ENCODE measurements at regions not wholly inside any gene's neighbourhood (a gene's known extent, or its start where the extent isn't known, plus 50 kb on each side); places are given as distances from the start of the nearest gene placed in this dataset.

- POLR2A ChIA-PET = no interaction called here
- FAIRE-seq = no peak
- no peak for ATAC-seq
Measured at GRCh38 chr10:29372920-29373319, 84.0 kb downstream of the LYZL1 start.

GRCh38 chr10:29374162-29374561 lies 85.3 kb downstream of the LYZL1 start:
- TF ChIP-seq NFE2L2 (conservative IDR thresholded peaks at IDR 0.05; ENCODE audit: low read length) (no peak), MAX (IDR thresholded peaks at IDR 0.05) (no peak)
- H3K4me1 ChIP-seq = no peaks in the 10 kb centered on the region
- no peak overlapping the region for H3K4me2 ChIP-seq
- ATAC-seq (no peak), DNase-seq (ENCODE audit: low read depth in 1 of 2, low spot score in 1 of 2) (no peak), FAIRE-seq (no peak)
- H3K4me3 ChIP-seq = no peak overlapping the region
- no peaks in the 10 kb centered on the region for H3K9me3 ChIP-seq
- ChIA-PET CTCF (interaction anchor here (0.8 to 1.6 kb wide), 5 partner anchors 10 to 77 kb away, joined by 3 to 6 read pairs (median 4); no protein-coding TSS in a partner anchor), POLR2A (no interaction called here)
- no peak overlapping the region for H3K27ac ChIP-seq
- 87% methylated on average over 7 of the region's 7 CpGs for WGBS (ENCODE audit: missing lambda C conversion rate)

More at GRCh38 chr10:29372920-29373319, 84.0 kb downstream of the LYZL1 start:
- no peaks in the 10 kb centered on the region for H3K9me3 ChIP-seq
- CTCF ChIA-PET = no interaction called here
- no peak overlapping the region for H3K4me2 ChIP-seq
- WGBS (ENCODE audit: missing lambda C conversion rate) = 70% methylated on average over 5 of the region's 5 CpGs
- no peak for TF ChIP-seq HES2 (IDR thresholded peaks at IDR 0.05)
- no peak for TF ChIP-seq CHD2 (IDR thresholded peaks at IDR 0.05; ENCODE audit: low read length, partially characterized antibody)
- TF ChIP-seq ZNF302 (CRISPR knock-in tag; IDR thresholded peaks at IDR 0.05) = no peak
- TF ChIP-seq HDAC2 (IDR thresholded peaks at IDR 0.05) = no peak
- no peak for TF ChIP-seq EHF (CRISPR knock-in tag; IDR thresholded peaks at IDR 0.05)
- no peak for TF ChIP-seq FOSL2 (IDR thresholded peaks at IDR 0.05)
- TF ChIP-seq FOSL2 (CRISPR knock-in tag; IDR thresholded peaks at IDR 0.05) = no peak
- no peak for TF ChIP-seq EHMT2 (IDR thresholded peaks at IDR 0.05; ENCODE audit: low read depth)
- TF ChIP-seq, protein P1, sequence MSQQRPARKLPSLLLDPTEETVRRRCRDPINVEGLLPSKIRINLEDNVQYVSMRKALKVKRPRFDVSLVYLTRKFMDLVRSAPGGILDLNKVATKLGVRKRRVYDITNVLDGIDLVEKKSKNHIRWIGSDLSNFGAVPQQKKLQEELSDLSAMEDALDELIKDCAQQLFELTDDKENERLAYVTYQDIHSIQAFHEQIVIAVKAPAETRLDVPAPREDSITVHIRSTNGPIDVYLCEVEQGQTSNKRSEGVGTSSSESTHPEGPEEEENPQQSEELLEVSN (IDR thresholded peaks at IDR 0.05; ENCODE audit: borderline replicate concordance, low read depth) = no peak
- no peak for TF ChIP-seq HMGXB4 (CRISPR knock-in tag; IDR thresholded peaks at IDR 0.05; ENCODE audit: borderline replicate concordance)
- no peak for TF ChIP-seq ZC3H11A (IDR thresholded peaks at IDR 0.05)
- TF ChIP-seq ZSCAN20 (CRISPR knock-in tag; IDR thresholded peaks at IDR 0.05) = no peak
- TF ChIP-seq, protein P2, sequence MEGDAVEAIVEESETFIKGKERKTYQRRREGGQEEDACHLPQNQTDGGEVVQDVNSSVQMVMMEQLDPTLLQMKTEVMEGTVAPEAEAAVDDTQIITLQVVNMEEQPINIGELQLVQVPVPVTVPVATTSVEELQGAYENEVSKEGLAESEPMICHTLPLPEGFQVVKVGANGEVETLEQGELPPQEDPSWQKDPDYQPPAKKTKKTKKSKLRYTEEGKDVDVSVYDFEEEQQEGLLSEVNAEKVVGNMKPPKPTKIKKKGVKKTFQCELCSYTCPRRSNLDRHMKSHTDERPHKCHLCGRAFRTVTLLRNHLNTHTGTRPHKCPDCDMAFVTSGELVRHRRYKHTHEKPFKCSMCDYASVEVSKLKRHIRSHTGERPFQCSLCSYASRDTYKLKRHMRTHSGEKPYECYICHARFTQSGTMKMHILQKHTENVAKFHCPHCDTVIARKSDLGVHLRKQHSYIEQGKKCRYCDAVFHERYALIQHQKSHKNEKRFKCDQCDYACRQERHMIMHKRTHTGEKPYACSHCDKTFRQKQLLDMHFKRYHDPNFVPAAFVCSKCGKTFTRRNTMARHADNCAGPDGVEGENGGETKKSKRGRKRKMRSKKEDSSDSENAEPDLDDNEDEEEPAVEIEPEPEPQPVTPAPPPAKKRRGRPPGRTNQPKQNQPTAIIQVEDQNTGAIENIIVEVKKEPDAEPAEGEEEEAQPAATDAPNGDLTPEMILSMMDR (IDR thresholded peaks at IDR 0.05) = no peak
- no peak for TF ChIP-seq KDM5A (IDR thresholded peaks at IDR 0.05)
- TF ChIP-seq NPAS2 (CRISPR knock-in tag; IDR thresholded peaks at IDR 0.05; ENCODE audit: borderline replicate concordance) = no peak
- no peak for TF ChIP-seq JUN (IDR thresholded peaks at IDR 0.05)
- no peak for TF ChIP-seq ZFP36 (IDR thresholded peaks at IDR 0.05; ENCODE audit: borderline replicate concordance, partially characterized antibody)
- no peak for TF ChIP-seq ESRRA (IDR thresholded peaks at IDR 0.05; ENCODE audit: borderline replicate concordance, low read length)
- TF ChIP-seq RAD21 (conservative IDR thresholded peaks at IDR 0.05 in 1 of 2, IDR thresholded peaks at IDR 0.05 in 1 of 2) = no peak
- no peak for TF ChIP-seq FOXS1 (CRISPR knock-in tag; IDR thresholded peaks at IDR 0.05)
- TF ChIP-seq MAX (IDR thresholded peaks at IDR 0.05) = no peak
- no peaks in the 10 kb centered on the region for H3K4me1 ChIP-seq
- DNase-seq (ENCODE audit: low read depth in 1 of 2, low spot score in 1 of 2) = no peak
- H3K4me3 ChIP-seq = no peak overlapping the region
- no peak overlapping the region for H3K27ac ChIP-seq

Data from A549 (cell line).